ENCODE measurements at regions not wholly inside any gene's neighbourhood (a gene's known extent, or its start where the extent isn't known, plus 50 kb on each side); places are given as distances from the start of the nearest gene placed in this dataset.

- no peak for DNase-seq
Measured at GRCh38 chr22:49266561-49267519, 560.8 kb downstream of the BRD1 start.

GRCh38 chr22:49264696-49265095 lies 563.0 kb downstream of the BRD1 start:
- no peak for DNase-seq

GRCh38 chr22:49263101-49263500 lies 564.6 kb downstream of the BRD1 start:
- no peak for DNase-seq

- DNase-seq = no peak
Measured at GRCh38 chr22:49262167-49262566, 565.5 kb downstream of the BRD1 start.

- peak; percentile 53 for DNase-seq
Measured at GRCh38 chr22:49261616-49262015, 566.1 kb downstream of the BRD1 start.

- peak; percentile 47 for DNase-seq
Measured at GRCh38 chr22:49260681-49261580, 566.7 kb downstream of the BRD1 start.

GRCh38 chr22:49259839-49260615 lies 567.6 kb downstream of the BRD1 start:
- peak; percentile 33 for DNase-seq

GRCh38 chr22:49258107-49259010 lies 569.3 kb downstream of the BRD1 start:
- peak; percentile 38 for DNase-seq

- peak; percentile 54 for DNase-seq
Measured at GRCh38 chr22:49257551-49257961, 570.1 kb downstream of the BRD1 start.

- peak; percentile 28 for DNase-seq
Measured at GRCh38 chr22:49255741-49256318, 571.8 kb downstream of the BRD1 start.

- DNase-seq = peak; percentile 50
Measured at GRCh38 chr22:49255154-49255553, 572.5 kb downstream of the BRD1 start.

GRCh38 chr22:49253656-49254055 lies 574.0 kb downstream of the BRD1 start:
- peak; percentile 16 for DNase-seq

- DNase-seq = peak; percentile 16
Measured at GRCh38 chr22:49251371-49251770, 576.3 kb downstream of the BRD1 start.

GRCh38 chr22:49247194-49247924 lies 580.3 kb downstream of the BRD1 start:
- no peak for DNase-seq

- DNase-seq = peak; percentile 34
Measured at GRCh38 chr22:49244466-49245420, 582.9 kb downstream of the BRD1 start.

- no peak for DNase-seq
Measured at GRCh38 chr22:49243965-49244364, 583.7 kb downstream of the BRD1 start.

GRCh38 chr22:49243335-49243734 lies 584.3 kb downstream of the BRD1 start:
- DNase-seq = no peak

- DNase-seq = no peak
Measured at GRCh38 chr22:49242480-49242879, 585.2 kb downstream of the BRD1 start.

- no peak for DNase-seq
Measured at GRCh38 chr22:49241174-49241851, 586.4 kb downstream of the BRD1 start.
